GM12878 (cell line): ENCODE measurements at regions not wholly inside any gene's neighbourhood (a gene's known extent, or its start where the extent isn't known, plus 50 kb on each side); places are given as distances from the start of the nearest gene placed in this dataset.

Source experiments
- ATAC-seq: fragments of 200-7000 bp; cut with Tn5 transposase; 3 replicates; pipeline ENCODE4 v1.9.1; 2020; ENCODE audit warnings: mild to moderate bottlenecking, moderate library complexity
- BruUV-seq: library from RNA; stranded (reverse); fragments of 400-500 nt; replicated peaks from 2 replicates; lab custom pipeline; 2021; lab: Mats Ljungman, UMichigan
- CTCF ChIA-PET: fragments of 300-600 bp; sonication (Branson Sonifier 250); formaldehyde crosslinking; extraction: SDS; loops from one replicate; lab custom pipeline; 2021; ENCODE audit warnings: inconsistent platforms; lab: Yijun Ruan, JAX
- POLR2A ChIA-PET: fragments of 350-600 bp; formaldehyde crosslinking; extraction: SDS; loops from one replicate; lab custom pipeline; 2021; ENCODE audit warnings: inconsistent platforms; lab: Charles Lee
- RAD21 ChIA-PET: fragments of 300-600 bp; sonication (Branson Sonifier 250); formaldehyde crosslinking; loops from one replicate; lab custom pipeline; 2023; ENCODE audit warnings: antibody characterized with exemption; ENCODE audit not compliant: unreplicated experiment; lab: Charles Lee
- SMC1A ChIA-PET: fragments of 300-600 bp; sonication (Branson Sonifier 250); formaldehyde crosslinking; loops from one replicate; lab custom pipeline; 2023; ENCODE audit not compliant: unreplicated experiment, uncharacterized antibody; lab: Charles Lee
- DNase-seq: peaks from one replicate; pipeline ENCODE4 v3.0.0-alpha.2; 2011; ENCODE audit warnings: low read depth, low spot score
- FAIRE-seq: peaks from 3 replicates; lab custom pipeline; 2011; peaks lifted over from hg19 to GRCh38; lab: Jason Lieb, UNC
- H2AFZ ChIP-seq: 2 replicates; pipeline ENCODE4 v1.6.0; 2011; ENCODE audit warnings: low read depth, low read length, control low read depth; ENCODE audit not compliant: control insufficient read depth
- H3K27ac ChIP-seq: 2 replicates; pipeline ENCODE4 v1.5.1; 2011; ENCODE audit warnings: control low read depth; ENCODE audit not compliant: control insufficient read depth, insufficient read depth
- H3K27me3 ChIP-seq, 2 experiments: replicated peaks in 1 of 2; 2 replicates each; pipeline versions ENCODE4 v1.6.0 to v1.6.1; 2011; ENCODE audit warnings: low read length in 1 of 2; ENCODE audit not compliant: control insufficient read depth in 2 of 2, insufficient read depth in 2 of 2
- H3K36me3 ChIP-seq, 2 experiments: 2 replicates each; pipeline ENCODE4 v1.5.1; 2011; ENCODE audit warnings: low read length in 1 of 2; ENCODE audit not compliant: control insufficient read depth in 2 of 2, insufficient read depth in 2 of 2
- H3K4me1 ChIP-seq: 2 replicates; pipeline ENCODE4 v1.6.1; 2011; ENCODE audit warnings: mild to moderate bottlenecking, low read length, moderate library complexity, mixed read lengths; ENCODE audit not compliant: control insufficient read depth, insufficient read depth
- H3K4me2 ChIP-seq: 2 replicates; pipeline ENCODE4 v1.6.0; 2011; ENCODE audit warnings: control low read depth; ENCODE audit not compliant: control insufficient read depth, insufficient read depth
- H3K4me3 ChIP-seq: fragments of 200-600 bp; sonication (generic); 2 replicates; pipeline ENCODE4 v1.5.1; 2016
- H3K79me2 ChIP-seq: 2 replicates; pipeline ENCODE4 v1.6.0; 2011; ENCODE audit warnings: low read length; ENCODE audit not compliant: control insufficient read depth, insufficient read depth
- H3K9ac ChIP-seq: 2 replicates; pipeline ENCODE4 v1.8.0; 2011; ENCODE audit warnings: low read length, control low read depth, mixed read lengths; ENCODE audit not compliant: control insufficient read depth, insufficient read depth
- H3K9me3 ChIP-seq: replicated peaks from 3 replicates; pipeline ENCODE4 v1.5.1; 2011; ENCODE audit warnings: mild to moderate bottlenecking, low read length; ENCODE audit not compliant: control insufficient read depth, insufficient read depth
- H4K20me1 ChIP-seq: 2 replicates; pipeline ENCODE4 v1.6.0; 2011; ENCODE audit not compliant: control insufficient read depth, insufficient read depth
- ASH2L ChIP-seq: fragments of 300-600, 200-600 bp; sonication (generic); IDR thresholded peaks from 2 replicates; pipeline ENCODE4 v1.6.1; 2017; ENCODE audit warnings: low read depth, mild to moderate bottlenecking, borderline replicate concordance
- BHLHE40 ChIP-seq, 2 experiments: fragments of 450-650 bp in 1 of 2; IDR thresholded peaks; 2 replicates each; pipeline ENCODE4 v1.6.1; 2011 to 2017; ENCODE audit warnings: low read depth in 2 of 2, borderline replicate concordance in 1 of 2, improper control_type of control experiment in 1 of 2, low read length in 1 of 2, mild to moderate bottlenecking in 1 of 2
- CHD1 ChIP-seq: IDR thresholded peaks from 2 replicates; pipeline ENCODE4 v1.6.1; 2012; ENCODE audit warnings: low read depth, low read length, improper control_type of control experiment
- CREM ChIP-seq: IDR thresholded peaks from 2 replicates; pipeline ENCODE4 v1.6.1; 2014; ENCODE audit warnings: antibody characterized with exemption, low read depth
- DPF2 ChIP-seq: fragments of 450-650 bp; IDR thresholded peaks from 2 replicates; pipeline ENCODE4 v1.6.1; 2017; ENCODE audit warnings: mild to moderate bottlenecking
- EED ChIP-seq: sonication (generic); IDR thresholded peaks from 2 replicates; pipeline ENCODE4 v1.6.1; 2016; ENCODE audit warnings: antibody characterized with exemption, low read depth
- FOS ChIP-seq: IDR thresholded peaks from 3 replicates; pipeline ENCODE4 v1.6.1; 2011; ENCODE audit warnings: borderline replicate concordance; ENCODE audit not compliant: insufficient read length; ENCODE audit errors: extremely low read depth
- GATAD2B ChIP-seq: fragments of 450-650 bp; conservative IDR thresholded peaks from 2 replicates; pipeline ENCODE4 v1.6.1; 2017; ENCODE audit warnings: low read depth, mild to moderate bottlenecking, moderate library complexity
- HDAC2 ChIP-seq: fragments of 200-600 bp; sonication (generic); IDR thresholded peaks from 2 replicates; pipeline ENCODE4 v1.6.1; 2017
- HDGF ChIP-seq: fragments of 450-650 bp; IDR thresholded peaks from 2 replicates; pipeline ENCODE4 v1.6.1; 2016; ENCODE audit warnings: antibody characterized with exemption
- JUNB ChIP-seq: IDR thresholded peaks from 2 replicates; pipeline ENCODE4 v1.6.1; 2016; ENCODE audit warnings: antibody characterized with exemption, mild to moderate bottlenecking
- MEF2A ChIP-seq: IDR thresholded peaks from 2 replicates; pipeline ENCODE4 v1.6.1; 2011; ENCODE audit warnings: low read depth, mild to moderate bottlenecking, low read length, moderate library complexity; ENCODE audit not compliant: insufficient read depth
- NRF1 ChIP-seq: conservative IDR thresholded peaks from 2 replicates; pipeline ENCODE4 v1.6.1; 2011; ENCODE audit warnings: mild to moderate bottlenecking, low read depth, low read length, improper control_type of control experiment
- PML ChIP-seq: IDR thresholded peaks from 2 replicates; pipeline ENCODE4 v1.6.1; 2012; ENCODE audit warnings: low read length, inconsistent platforms
- POLR2AphosphoS2 ChIP-seq: IDR thresholded peaks from 2 replicates; pipeline ENCODE4 v1.6.1; 2011; ENCODE audit warnings: low read depth, mild to moderate bottlenecking, low read length, improper control_type of control experiment, moderate library complexity
- RCOR1 ChIP-seq: conservative IDR thresholded peaks from 2 replicates; pipeline ENCODE4 v1.6.1; 2012; ENCODE audit warnings: low read depth, low read length, improper control_type of control experiment
- RELA ChIP-seq: fragments of 450-650 bp; IDR thresholded peaks from 2 replicates; pipeline ENCODE4 v1.8.0; 2014; ENCODE audit warnings: borderline replicate concordance; ENCODE audit not compliant: partially characterized antibody
- WGBS: methylation state at CpG from one replicate; pipeline ENCODE4 v1.1.6; 2016; ENCODE audit warnings: low lambda C conversion rate; ENCODE audit not compliant: insufficient replicate concordance, insufficient coverage; ENCODE audit errors: missing lambda C conversion rate; 5-methylcytosine and 5-hydroxymethylcytosine counted together
- in situ Hi-C: fragments of 300-500 bp; cut with MboI; formaldehyde crosslinking; loops from 9 replicates; pipeline ENCODE4 v1.14.3; 2018; ENCODE audit warnings: mixed read lengths
- intact Hi-C: fragments of 100-400 bp; cut with micrococcal nuclease; formaldehyde crosslinking; loops from one replicate; pipeline ENCODE4 v1.14.2; 2022; ENCODE audit not compliant: unreplicated experiment
- TF ChIP-seq, protein P1 (sequence below), 3 experiments: IDR thresholded peaks in 2 of 3; conservative IDR thresholded peaks in 1 of 3; 2 replicates each; pipeline ENCODE4 v1.5.1; 2011; ENCODE audit warnings: low read depth in 3 of 3, low read length in 3 of 3, mild to moderate bottlenecking in 3 of 3, control low read depth in 2 of 3, moderate library complexity in 2 of 3, inconsistent platforms in 1 of 3, mixed read lengths in 1 of 3; ENCODE audit not compliant: control insufficient read depth in 2 of 3, insufficient read depth in 1 of 3; ENCODE audit errors: extremely low read depth in 1 of 3

- DNase-seq (no peak), ATAC-seq (no peak), FAIRE-seq (no peak)
- ChIA-PET CTCF (no interaction called here), SMC1A (no interaction called here), RAD21 (no interaction called here), POLR2A (no interaction called here)
- H3K4me1 ChIP-seq, result no peaks in the 10 kb centered on the region
- no peaks in the 10 kb centered on the region for H3K36me3 ChIP-seq
- no peak overlapping the region for H3K27ac ChIP-seq
- H3K79me2 ChIP-seq, result no peaks in the 10 kb centered on the region
- WGBS, result 48% methylated on average over 4 of the region's 4 CpGs
- TF ChIP-seq, protein P1, sequence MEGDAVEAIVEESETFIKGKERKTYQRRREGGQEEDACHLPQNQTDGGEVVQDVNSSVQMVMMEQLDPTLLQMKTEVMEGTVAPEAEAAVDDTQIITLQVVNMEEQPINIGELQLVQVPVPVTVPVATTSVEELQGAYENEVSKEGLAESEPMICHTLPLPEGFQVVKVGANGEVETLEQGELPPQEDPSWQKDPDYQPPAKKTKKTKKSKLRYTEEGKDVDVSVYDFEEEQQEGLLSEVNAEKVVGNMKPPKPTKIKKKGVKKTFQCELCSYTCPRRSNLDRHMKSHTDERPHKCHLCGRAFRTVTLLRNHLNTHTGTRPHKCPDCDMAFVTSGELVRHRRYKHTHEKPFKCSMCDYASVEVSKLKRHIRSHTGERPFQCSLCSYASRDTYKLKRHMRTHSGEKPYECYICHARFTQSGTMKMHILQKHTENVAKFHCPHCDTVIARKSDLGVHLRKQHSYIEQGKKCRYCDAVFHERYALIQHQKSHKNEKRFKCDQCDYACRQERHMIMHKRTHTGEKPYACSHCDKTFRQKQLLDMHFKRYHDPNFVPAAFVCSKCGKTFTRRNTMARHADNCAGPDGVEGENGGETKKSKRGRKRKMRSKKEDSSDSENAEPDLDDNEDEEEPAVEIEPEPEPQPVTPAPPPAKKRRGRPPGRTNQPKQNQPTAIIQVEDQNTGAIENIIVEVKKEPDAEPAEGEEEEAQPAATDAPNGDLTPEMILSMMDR (IDR thresholded peaks at IDR 0.05 in 2 of 3, conservative IDR thresholded peaks at IDR 0.05 in 1 of 3; ENCODE audit: control insufficient read depth in 2 of 3, extremely low read depth in 1 of 3, insufficient read depth in 1 of 3, low read depth in 3 of 3, low read length in 3 of 3), result no peak
- no peak for TF ChIP-seq ASH2L
- no peak for TF ChIP-seq JUNB
- no peak for TF ChIP-seq RELA
- TF ChIP-seq GATAD2B, result no peak
- no peak for TF ChIP-seq DPF2
- no peak for TF ChIP-seq NRF1
- TF ChIP-seq EED, result no peak
- TF ChIP-seq FOS, result no peak
- no peak for TF ChIP-seq HDAC2
- TF ChIP-seq BHLHE40 (IDR thresholded peaks at IDR 0.05; ENCODE audit: borderline replicate concordance in 1 of 2, low read depth in 2 of 2, low read length in 1 of 2), result no peak
- no peak for TF ChIP-seq POLR2AphosphoS2
- TF ChIP-seq RCOR1, result no peak
- TF ChIP-seq PML, result no peak
- no peak for TF ChIP-seq MEF2A
- TF ChIP-seq CREM, result no peak
- no peak for TF ChIP-seq CHD1
- no peak for TF ChIP-seq HDGF
- no peaks in the 10 kb centered on the region for H4K20me1 ChIP-seq
- intact Hi-C loops (no loop called here), in situ Hi-C loops (no loop called here)
- no peak overlapping the region for H3K4me2 ChIP-seq
- BruUV-seq, result no TSS peak
- no peak overlapping the region for H2AFZ ChIP-seq
- H3K9ac ChIP-seq, result no peak overlapping the region
- no peak overlapping the region for H3K4me3 ChIP-seq
- H3K9me3 ChIP-seq, result no peaks in the 10 kb centered on the region
- no peaks in the 10 kb centered on the region for H3K27me3 ChIP-seq
These were observed 73.3 kb downstream of the TANC2 start for GRCh38 chr17:63039342-63039741.
